Coronary artery (tissue), 2 donors: ENCODE measurements at regions not wholly inside any gene's neighbourhood (a gene's known extent, or its start where the extent isn't known, plus 50 kb on each side); places are given as distances from the start of the nearest gene placed in this dataset.
A peak's percentile ranks its signal among the peaks of the same experiment; 100 is the strongest.
"Not testable (repeated sequence)": the region's sequence is repeated elsewhere in the genome, so short reads cannot be mapped to it uniquely, and the experiment has no call there.

Source experiments
- DNase-seq: peaks from one replicate; pipeline ENCODE4 v3.0.0-alpha.2; 2017; ENCODE audit warnings: low spot score
- H3K27ac ChIP-seq, 2 donors: fragments of 200-600 bp; sonication (generic); one replicate each; pipeline ENCODE4 v1.5.1; 2016 to 2019
- H3K4me3 ChIP-seq: fragments of 200-600 bp; sonication (generic); 2 replicates; pipeline ENCODE4 v1.5.1; 2016; ENCODE audit warnings: mild to moderate bottlenecking, moderate library complexity
- TF ChIP-seq, protein P1 (sequence below): fragments of 200-600 bp; sonication (generic); IDR thresholded peaks from one replicate; pipeline ENCODE4 v1.5.1; 2019; ENCODE audit warnings: antibody characterized with exemption

- TF ChIP-seq, protein P1, sequence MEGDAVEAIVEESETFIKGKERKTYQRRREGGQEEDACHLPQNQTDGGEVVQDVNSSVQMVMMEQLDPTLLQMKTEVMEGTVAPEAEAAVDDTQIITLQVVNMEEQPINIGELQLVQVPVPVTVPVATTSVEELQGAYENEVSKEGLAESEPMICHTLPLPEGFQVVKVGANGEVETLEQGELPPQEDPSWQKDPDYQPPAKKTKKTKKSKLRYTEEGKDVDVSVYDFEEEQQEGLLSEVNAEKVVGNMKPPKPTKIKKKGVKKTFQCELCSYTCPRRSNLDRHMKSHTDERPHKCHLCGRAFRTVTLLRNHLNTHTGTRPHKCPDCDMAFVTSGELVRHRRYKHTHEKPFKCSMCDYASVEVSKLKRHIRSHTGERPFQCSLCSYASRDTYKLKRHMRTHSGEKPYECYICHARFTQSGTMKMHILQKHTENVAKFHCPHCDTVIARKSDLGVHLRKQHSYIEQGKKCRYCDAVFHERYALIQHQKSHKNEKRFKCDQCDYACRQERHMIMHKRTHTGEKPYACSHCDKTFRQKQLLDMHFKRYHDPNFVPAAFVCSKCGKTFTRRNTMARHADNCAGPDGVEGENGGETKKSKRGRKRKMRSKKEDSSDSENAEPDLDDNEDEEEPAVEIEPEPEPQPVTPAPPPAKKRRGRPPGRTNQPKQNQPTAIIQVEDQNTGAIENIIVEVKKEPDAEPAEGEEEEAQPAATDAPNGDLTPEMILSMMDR: no peak
- DNase-seq: no peak
- H3K4me3 ChIP-seq: no peak overlapping the region
Measured at GRCh38 chr15:38782156-38782555, 217.5 kb upstream of the RASGRP1 start.

DNA sequence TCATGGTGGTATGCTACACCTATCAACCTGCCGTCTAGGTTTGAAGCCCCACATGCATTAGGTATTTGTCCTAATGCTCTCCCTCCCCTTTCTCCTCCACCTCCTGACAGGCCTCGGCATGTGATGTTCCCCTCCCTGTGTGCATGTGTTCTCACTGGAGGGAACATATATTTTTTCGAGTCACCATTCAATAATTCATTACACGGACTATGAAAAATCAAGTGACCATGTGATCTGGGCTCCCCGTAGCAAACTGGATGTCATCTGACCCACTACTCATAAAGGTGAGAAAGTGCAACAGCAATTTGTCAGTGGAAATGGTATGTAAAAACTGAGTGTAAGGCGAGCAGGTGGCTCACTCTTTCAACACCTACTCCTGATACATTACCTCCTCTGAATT, 224.3 kb upstream of the RASGRP1 start:
- TF ChIP-seq, protein P1: no peak
- Histone ChIP-seq H3K27ac (no peak overlapping the region), H3K4me3 (no peak overlapping the region)
- no peak for DNase-seq

More at GRCh38 chr15:38782156-38782555, 217.5 kb upstream of the RASGRP1 start:
- H3K27ac ChIP-seq: no peak overlapping the region

- TF ChIP-seq, protein P1: no peak
- Histone ChIP-seq H3K4me3 (no peak overlapping the region), H3K27ac (no peak overlapping the region)
- no peak for DNase-seq
Measured at GRCh38 chr15:38789566-38789965, 225.0 kb upstream of the RASGRP1 start.

GRCh38 chr15:38793206-38793810, 228.7 kb upstream of the RASGRP1 start:
- DNase-seq: no peak
- no peak overlapping the region for H3K4me3 ChIP-seq
- TF ChIP-seq, protein P1: no peak
- H3K27ac ChIP-seq: peak overlapping the region in 1 of 2 donors; percentile 60

DNA sequence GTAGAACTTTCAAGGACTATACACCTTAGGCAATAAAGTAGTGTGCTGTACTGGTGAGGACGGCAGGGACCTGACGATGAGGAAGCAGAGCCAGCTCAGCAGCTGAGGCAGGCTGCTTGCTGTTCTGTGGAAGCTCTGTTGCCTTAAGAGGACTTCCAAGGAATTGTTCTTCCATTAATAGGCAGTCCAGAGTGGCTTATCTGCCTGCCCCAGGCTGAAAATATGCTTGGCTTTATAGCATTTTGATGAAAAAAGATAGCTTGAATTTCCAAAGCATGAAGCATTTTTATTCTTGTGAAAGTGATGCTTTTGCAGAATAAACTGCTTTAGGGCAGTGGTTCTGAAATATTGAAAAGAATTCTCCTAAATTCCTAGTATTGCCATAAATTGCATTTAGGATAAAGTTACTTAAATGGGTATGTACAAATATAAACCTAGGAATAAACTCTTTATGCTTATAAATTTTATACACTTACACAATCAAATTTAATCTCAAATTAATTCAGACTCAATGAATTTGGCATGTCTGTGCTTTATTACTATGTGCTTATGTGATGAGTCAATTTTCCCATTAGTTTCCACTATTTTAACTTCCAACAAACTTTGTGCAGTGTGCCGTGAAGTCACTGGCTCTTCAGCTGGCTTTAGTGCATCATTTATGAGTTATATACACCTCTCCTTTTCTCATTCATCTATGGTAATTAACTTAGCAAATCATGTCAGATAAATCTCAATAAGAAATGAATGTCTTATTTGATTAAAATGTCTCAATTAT, 231.0 kb upstream of the RASGRP1 start:
- Histone ChIP-seq H3K27ac (peak overlapping the region in 1 of 2 donors; percentile 75), H3K4me3 (peak overlapping the region; percentile 14)
- DNase-seq: no peak
- TF ChIP-seq, protein P1: no peak

DNA sequence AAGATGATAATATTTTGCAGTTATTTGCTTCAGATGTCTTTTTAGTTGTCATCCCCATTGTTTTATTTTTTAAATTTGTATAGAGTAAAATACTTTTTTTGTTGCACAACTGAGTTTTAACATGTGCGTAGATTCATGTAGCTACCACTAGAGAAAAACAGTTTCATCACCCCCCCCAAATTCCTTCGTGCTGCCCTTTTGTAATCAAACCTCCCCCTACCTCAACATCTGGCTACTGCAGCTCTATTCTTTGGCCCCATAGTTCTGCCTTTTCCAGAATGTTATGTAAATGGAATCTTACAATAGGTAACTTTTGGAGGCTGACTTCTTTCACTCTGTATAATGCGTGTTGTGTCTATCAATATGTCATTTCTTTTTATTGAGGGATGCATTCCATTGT, 232.0 kb upstream of the RASGRP1 start:
- no peak for DNase-seq
- TF ChIP-seq, protein P1: no peak
- Histone ChIP-seq H3K4me3 (no peak overlapping the region), H3K27ac (no peak overlapping the region)

DNA sequence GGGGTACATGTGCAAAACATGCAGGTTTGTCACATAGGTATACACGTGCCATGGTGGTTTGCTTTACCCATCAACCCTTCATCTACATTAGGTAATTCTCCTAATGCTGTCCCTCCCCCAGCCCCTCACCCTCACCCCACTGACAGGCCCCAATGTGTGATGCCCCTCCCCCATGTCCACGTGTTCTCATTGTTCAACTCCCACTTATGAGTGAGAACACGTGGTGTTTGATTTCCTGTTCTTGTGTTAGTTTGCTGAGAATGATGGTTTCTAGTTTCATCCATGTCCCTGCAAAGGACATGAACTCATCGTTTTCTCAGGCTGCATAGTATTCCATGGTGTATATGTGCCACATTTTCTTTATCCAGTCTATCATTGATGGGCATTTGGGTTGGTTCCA, 232.9 kb upstream of the RASGRP1 start:
- H3K27ac ChIP-seq, H3K4me3 ChIP-seq, DNase-seq: not testable (repeated sequence)

GRCh38 chr15:38799202-38799601, 234.6 kb upstream of the RASGRP1 start:
- not testable (repeated sequence) for DNase-seq, H3K27ac ChIP-seq, H3K4me3 ChIP-seq
